ENCODE measurements at regions not wholly inside any gene's neighbourhood (a gene's known extent, or its start where the extent isn't known, plus 50 kb on each side); places are given as distances from the start of the nearest gene placed in this dataset.

GRCh38 chr2:19214682-19215391, 143.6 kb downstream of the OSR1 start:
- 49 to 96% (median 70%) methylated on average over 1 to 5 of the region's 5 CpGs; no CpG with 5 or more reads in 1 of the 10 experiments for WGBS, 10 experiments
- H3K4me3 ChIP-seq = no peak overlapping the region
- in situ Hi-C loops (cut with MboI; ENCODE audit: low pct_unique_long_range_greater_than_20kb in 2 of 9, low sequenced_read_pairs in 9 of 9, unreplicated experiment in 9 of 9) = no loop called here
- H3K27ac ChIP-seq = no peak overlapping the region
- no peaks in the 10 kb centered on the region for H3K4me1 ChIP-seq (replicated peaks in 1 of 2)
- ATAC-seq (replicated peaks in 6 of 8) = peak in 2 of 8 experiments; percentile 15 to 17

DNA sequence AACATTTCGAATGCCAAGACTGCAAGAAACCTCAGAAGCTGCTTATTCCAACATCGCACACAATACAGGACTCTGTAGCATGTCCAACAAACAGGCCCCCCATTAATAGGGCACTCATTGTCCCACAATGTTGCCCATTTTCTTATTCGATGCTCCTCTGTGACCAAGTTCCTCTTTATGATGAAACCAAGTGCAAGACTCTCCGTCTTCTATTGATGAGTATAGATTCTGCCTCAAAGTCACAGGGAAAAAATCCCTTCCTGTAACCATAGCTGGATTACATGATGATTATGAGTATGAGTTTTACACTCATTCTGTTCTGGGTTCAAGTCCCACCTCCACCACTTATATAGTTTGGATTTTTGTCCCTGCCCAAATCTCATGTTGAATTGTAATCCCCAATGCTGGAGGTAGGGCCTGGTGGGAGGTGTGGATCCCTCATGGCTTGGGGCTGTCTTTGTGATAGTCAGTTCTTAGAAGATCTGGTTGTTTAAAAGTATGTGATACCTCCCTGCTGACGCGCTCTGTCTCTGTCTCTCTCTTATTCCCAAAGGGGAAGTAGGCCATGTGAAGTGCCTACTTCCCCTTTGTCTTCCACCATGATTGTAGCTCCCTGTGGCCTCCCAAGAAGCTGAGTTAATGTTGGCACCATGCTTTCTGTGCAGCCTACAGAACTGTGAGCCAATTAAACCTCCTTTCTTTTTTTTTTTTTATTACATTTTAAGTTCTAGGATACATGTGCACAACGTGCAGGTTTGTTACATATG, 148.7 kb downstream of the OSR1 start:
- Histone ChIP-seq H3K4me3 (no peak overlapping the region), H3K27ac (no peak overlapping the region), H3K4me1 (replicated peaks in 1 of 2) (no peaks in the 10 kb centered on the region)
- in situ Hi-C loops (cut with MboI; ENCODE audit: low pct_unique_long_range_greater_than_20kb in 2 of 9, low sequenced_read_pairs in 9 of 9, unreplicated experiment in 9 of 9) = no loop called here
- ATAC-seq (replicated peaks in 6 of 8) = no peak
- WGBS, 10 experiments = 67 to 100% (median 96%) methylated on average over 1 to 7 of the region's 7 CpGs; no CpG with 5 or more reads in 1 of the 10 experiments

- in situ Hi-C loops (cut with MboI; ENCODE audit: low pct_unique_long_range_greater_than_20kb in 2 of 9, low sequenced_read_pairs in 9 of 9, unreplicated experiment in 9 of 9) = no loop called here
- H3K4me3 ChIP-seq = no peak overlapping the region
- no peaks in the 10 kb centered on the region for H3K4me1 ChIP-seq (replicated peaks in 1 of 2)
- 60 to 100% (median 86%) methylated on average over 1 to 4 of the region's 4 CpGs; no CpG with 5 or more reads in 1 of the 10 experiments for whole genome bisulfite sequencing, 10 experiments
- no peak overlapping the region for H3K27ac ChIP-seq
- ATAC-seq (replicated peaks in 6 of 8) = peak in 1 of 8 experiments; percentile 85
Measured at GRCh38 chr2:19208479-19209199, 149.8 kb downstream of the OSR1 start.

GRCh38 chr2:19207452-19207851, 151.0 kb downstream of the OSR1 start:
- Histone ChIP-seq H3K4me1 (replicated peaks in 1 of 2) (no peaks in the 10 kb centered on the region), H3K4me3 (no peak overlapping the region), H3K27ac (no peak overlapping the region)
- in situ Hi-C loops (cut with MboI; ENCODE audit: low pct_unique_long_range_greater_than_20kb in 2 of 9, low sequenced_read_pairs in 9 of 9, unreplicated experiment in 9 of 9) = no loop called here
- 60 to 100% (median 81%) methylated on average over 2 to 8 of the region's 8 CpGs; no CpG with 5 or more reads in 1 of the 10 experiments for WGBS, 10 experiments
- no peak for ATAC-seq (replicated peaks in 6 of 8)

DNA sequence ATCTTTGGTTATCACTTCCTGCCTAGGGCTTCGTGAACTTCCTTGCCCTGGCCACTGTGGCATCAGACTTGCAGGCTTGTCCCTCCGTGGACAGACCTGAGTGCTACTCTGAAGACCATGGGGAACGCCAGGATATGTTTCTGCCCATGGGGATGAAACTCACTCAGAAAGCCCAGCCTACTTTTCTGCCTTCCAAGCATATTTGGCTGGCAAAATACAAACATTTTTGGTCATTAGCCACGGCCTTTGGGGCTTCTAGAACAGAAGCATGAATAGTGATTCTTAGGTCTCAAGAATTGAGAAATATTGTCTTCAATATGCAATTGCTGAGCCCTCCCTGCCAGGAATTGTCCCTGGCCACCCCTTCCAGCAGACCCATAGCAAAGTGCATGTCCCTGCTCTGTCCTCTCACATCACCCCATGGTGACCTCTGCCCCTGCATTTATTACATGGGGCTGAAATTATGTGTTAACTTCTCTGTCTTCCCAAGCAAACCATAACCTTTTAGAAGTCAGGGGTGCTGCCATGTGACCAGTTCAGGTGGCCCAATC, 152.4 kb downstream of the OSR1 start:
- ATAC-seq (replicated peaks in 6 of 8) = no peak
- no peak overlapping the region for H3K27ac ChIP-seq
- 0 to 100% (median 63%) methylated on average over 1 to 3 of the region's 4 CpGs; no CpG with 5 or more reads in 2 of the 10 experiments for WGBS, 10 experiments
- H3K4me3 ChIP-seq = no peak overlapping the region
- H3K4me1 ChIP-seq (replicated peaks in 1 of 2) = no peaks in the 10 kb centered on the region
- in situ Hi-C loops (cut with MboI; ENCODE audit: low pct_unique_long_range_greater_than_20kb in 2 of 9, low sequenced_read_pairs in 9 of 9, unreplicated experiment in 9 of 9) = no loop called here

DNA sequence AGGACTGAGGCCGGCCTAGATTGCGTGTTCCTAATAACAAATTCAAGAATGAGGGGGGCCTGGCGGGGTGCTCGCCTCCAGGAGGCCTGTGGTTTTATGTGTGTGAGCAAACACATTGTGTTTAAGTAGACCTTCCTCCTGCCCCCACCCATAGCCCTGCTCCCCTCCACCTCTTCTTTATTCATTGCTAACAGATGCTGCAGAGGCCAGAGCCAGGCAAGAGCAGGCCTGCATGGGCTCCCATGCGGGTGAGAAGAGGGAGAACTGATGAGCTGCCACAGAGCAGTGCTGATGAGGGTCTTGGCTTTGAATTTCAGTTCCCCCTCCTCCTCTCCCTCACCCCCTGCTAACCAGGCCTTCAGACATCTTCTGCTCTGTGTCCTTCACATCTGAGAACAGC, 154.6 kb downstream of the OSR1 start:
- Histone ChIP-seq H3K4me3 (no peak overlapping the region), H3K4me1 (replicated peaks in 1 of 2) (no peaks in the 10 kb centered on the region), H3K27ac (no peak overlapping the region)
- 50 to 80% (median 80%) methylated on average over 1 to 3 of the region's 5 CpGs; no CpG with 5 or more reads in 5 of the 10 experiments for WGBS, 10 experiments
- in situ Hi-C loops (cut with MboI; ENCODE audit: low pct_unique_long_range_greater_than_20kb in 2 of 9, low sequenced_read_pairs in 9 of 9, unreplicated experiment in 9 of 9) = no loop called here
- peak in 2 of 8 experiments; percentile 57 to 82 for ATAC-seq (replicated peaks in 6 of 8)

GRCh38 chr2:19201911-19202462, 156.4 kb downstream of the OSR1 start:
- H3K4me1 ChIP-seq (replicated peaks in 1 of 2) = no peaks in the 10 kb centered on the region
- in situ Hi-C loops (cut with MboI; ENCODE audit: low pct_unique_long_range_greater_than_20kb in 2 of 9, low sequenced_read_pairs in 9 of 9, unreplicated experiment in 9 of 9) = no loop called here
- 60 to 100% (median 90%) methylated on average over 1 to 4 of the region's 4 CpGs; no CpG with 5 or more reads in 1 of the 10 experiments for WGBS, 10 experiments

GRCh38 chr2:19198381-19198780, 160.0 kb downstream of the OSR1 start:
- no peak overlapping the region for H3K4me3 ChIP-seq
- no peak overlapping the region for H3K27ac ChIP-seq
- 13 to 100% (median 72%) methylated on average over 1 of the region's 1 CpG; no CpG with 5 or more reads in 4 of the 10 experiments for WGBS, 10 experiments
- no peak for ATAC-seq (replicated peaks in 6 of 8)
- in situ Hi-C loops (cut with MboI; ENCODE audit: low pct_unique_long_range_greater_than_20kb in 2 of 9, low sequenced_read_pairs in 9 of 9, unreplicated experiment in 9 of 9) = no loop called here
- H3K4me1 ChIP-seq (replicated peaks in 1 of 2) = no peaks in the 10 kb centered on the region

More at GRCh38 chr2:19201911-19202462, 156.4 kb downstream of the OSR1 start:
- no peak for ATAC-seq (replicated peaks in 6 of 8)
- Histone ChIP-seq H3K4me3 (no peak overlapping the region), H3K27ac (no peak overlapping the region)

GRCh38 chr2:19195661-19196060, 162.8 kb downstream of the OSR1 start:
- ATAC-seq (replicated peaks in 6 of 8) = no peak

GRCh38 chr2:19189391-19189790, 169.0 kb downstream of the OSR1 start:
- Histone ChIP-seq H3K27ac (no peak overlapping the region), H3K4me1 (replicated peaks in 1 of 2) (no peaks in the 10 kb centered on the region), H3K4me3 (no peak overlapping the region)
- WGBS, 10 experiments = 80 to 100% (median 100%) methylated on average over 1 of the region's 1 CpG; no CpG with 5 or more reads in 6 of the 10 experiments
- no peak for ATAC-seq (replicated peaks in 6 of 8)
- in situ Hi-C loops (cut with MboI; ENCODE audit: low pct_unique_long_range_greater_than_20kb in 2 of 9, low sequenced_read_pairs in 9 of 9, unreplicated experiment in 9 of 9) = no loop called here

More at GRCh38 chr2:19195661-19196060, 162.8 kb downstream of the OSR1 start:
- Histone ChIP-seq H3K27ac (no peak overlapping the region), H3K4me3 (no peak overlapping the region), H3K4me1 (replicated peaks in 1 of 2) (no peaks in the 10 kb centered on the region)
- WGBS, 10 experiments = 14 to 100% (median 84%) methylated on average over 1 of the region's 1 CpG; no CpG with 5 or more reads in 2 of the 10 experiments
- in situ Hi-C loops (cut with MboI; ENCODE audit: low pct_unique_long_range_greater_than_20kb in 2 of 9, low sequenced_read_pairs in 9 of 9, unreplicated experiment in 9 of 9) = no loop called here

GRCh38 chr2:19187323-19188020, 171.0 kb downstream of the OSR1 start:
- H3K4me1 ChIP-seq (replicated peaks in 1 of 2) = no peaks in the 10 kb centered on the region
- H3K27ac ChIP-seq = no peak overlapping the region
- in situ Hi-C loops (cut with MboI; ENCODE audit: low pct_unique_long_range_greater_than_20kb in 2 of 9, low sequenced_read_pairs in 9 of 9, unreplicated experiment in 9 of 9) = no loop called here
- WGBS, 10 experiments = 58 to 94% (median 87%) methylated on average over 2 to 4 of the region's 5 CpGs; no CpG with 5 or more reads in 4 of the 10 experiments
- H3K4me3 ChIP-seq = no peak overlapping the region
- ATAC-seq (replicated peaks in 6 of 8) = no peak

DNA sequence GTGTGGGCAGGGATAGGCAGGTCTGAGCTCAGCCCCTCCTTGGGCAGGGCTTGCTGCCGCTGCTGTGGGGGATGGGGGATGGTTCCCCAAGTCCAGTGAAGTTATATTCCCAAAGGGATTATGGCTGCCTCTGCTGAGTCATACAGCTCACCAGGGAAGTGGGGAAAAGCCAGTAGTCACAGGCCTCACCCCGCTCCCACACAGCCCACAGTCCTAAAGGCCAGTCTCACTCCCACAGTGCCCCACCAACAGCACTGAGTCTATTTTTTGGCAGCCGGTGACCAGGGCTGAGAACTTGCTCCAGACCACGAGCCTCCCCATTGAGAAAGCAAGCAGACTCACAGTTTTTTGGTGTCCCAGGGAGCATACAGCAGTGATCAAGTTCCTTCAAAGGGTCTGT, 173.3 kb downstream of the OSR1 start:
- ATAC-seq (replicated peaks in 6 of 8) = no peak
- no peak overlapping the region for H3K27ac ChIP-seq
- no peaks in the 10 kb centered on the region for H3K4me1 ChIP-seq (replicated peaks in 1 of 2)
- no peak overlapping the region for H3K4me3 ChIP-seq
- in situ Hi-C loops (cut with MboI; ENCODE audit: low pct_unique_long_range_greater_than_20kb in 2 of 9, low sequenced_read_pairs in 9 of 9, unreplicated experiment in 9 of 9) = no loop called here
- 66 to 100% (median 83%) methylated on average over 1 to 4 of the region's 4 CpGs; no CpG with 5 or more reads in 5 of the 10 experiments for WGBS, 10 experiments

All from motor neuron (in vitro differentiated cells).